ENCODE measurements at regions not wholly inside any gene's neighbourhood (a gene's known extent, or its start where the extent isn't known, plus 50 kb on each side); places are given as distances from the start of the nearest gene placed in this dataset.

DNA sequence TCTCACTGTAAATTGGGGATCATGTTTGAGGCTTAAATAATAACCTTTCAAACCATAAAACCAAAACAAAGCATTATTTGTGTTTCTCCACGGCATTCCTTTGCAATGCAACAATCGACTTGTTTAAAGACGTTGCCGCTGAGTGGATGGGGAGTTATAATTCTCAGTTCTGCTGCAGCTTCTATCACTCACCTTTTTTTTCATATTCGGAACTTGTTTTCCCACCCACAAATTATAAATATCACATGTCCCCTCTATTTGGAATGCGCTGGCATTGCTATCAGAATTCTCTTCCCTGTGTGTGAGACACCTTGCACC, 372.8 kb upstream of the SMIM21 start:
- DNase-seq (ENCODE audit: low spot score): no peak

- DNase-seq (ENCODE audit: low spot score): no peak
Measured at GRCh38 chr18:75799449-75800330, 372.2 kb upstream of the SMIM21 start.

DNA sequence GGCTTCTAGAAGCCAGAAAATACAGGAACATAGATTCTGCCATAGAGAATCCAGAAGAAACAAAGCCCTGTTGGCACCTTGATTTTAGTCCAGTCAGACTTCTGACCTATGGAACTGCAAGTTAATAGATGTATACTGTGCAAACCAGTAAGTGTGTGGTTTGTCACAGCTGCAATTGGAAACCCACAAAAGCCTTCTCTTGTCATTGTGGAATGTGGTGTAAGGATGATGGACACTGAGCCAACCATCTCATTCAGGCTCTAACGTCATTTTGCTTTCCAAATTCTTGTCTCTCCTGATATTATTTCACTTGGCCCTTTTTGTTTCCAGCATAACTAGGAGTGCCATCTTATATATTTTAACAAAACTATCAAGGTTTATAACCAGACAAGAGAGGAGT, 369.5 kb upstream of the SMIM21 start:
- DNase-seq (ENCODE audit: low spot score): no peak

DNA sequence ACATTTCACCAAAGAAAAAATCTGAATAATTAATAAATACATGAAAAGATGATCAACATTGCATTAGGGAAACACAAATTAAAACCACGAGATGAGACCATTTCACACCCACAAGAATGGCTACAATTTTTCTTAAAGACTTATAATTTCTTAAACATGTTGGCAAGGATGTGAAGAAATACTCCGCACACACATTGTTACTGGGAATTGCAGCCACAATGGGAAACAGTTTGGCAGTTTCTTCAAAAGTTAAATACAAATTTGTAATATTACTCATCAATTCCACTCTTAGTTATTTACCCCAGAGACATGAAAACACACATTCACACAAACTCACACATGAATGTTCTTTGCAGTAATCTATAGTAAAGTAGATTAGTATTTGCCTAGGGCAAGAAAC, 363.3 kb upstream of the SMIM21 start:
- DNase-seq (ENCODE audit: low spot score): no peak

DNA sequence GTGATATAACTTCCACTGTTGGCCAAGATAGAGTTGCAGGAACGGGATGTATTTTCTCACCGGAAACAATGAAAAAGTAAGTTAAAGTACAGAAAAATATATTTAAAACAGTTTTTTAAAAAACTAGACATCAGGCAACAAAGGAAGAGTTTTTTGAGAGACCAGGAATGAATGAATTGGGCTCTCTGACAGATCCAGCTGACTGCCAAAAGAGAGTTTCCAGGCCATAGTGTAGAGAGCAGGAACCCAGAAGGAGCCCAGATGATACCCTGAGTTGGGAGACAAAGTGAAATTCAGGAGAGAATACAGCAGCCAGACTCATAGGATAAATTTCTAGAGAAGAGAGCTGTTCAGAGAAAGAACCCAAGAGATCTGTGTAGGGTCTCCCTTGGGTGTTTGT, 362.6 kb upstream of the SMIM21 start:
- DNase-seq (ENCODE audit: low spot score): no peak

- no peak for DNase-seq (ENCODE audit: low spot score)
Measured at GRCh38 chr18:75785834-75786233, 358.3 kb upstream of the SMIM21 start.

DNA sequence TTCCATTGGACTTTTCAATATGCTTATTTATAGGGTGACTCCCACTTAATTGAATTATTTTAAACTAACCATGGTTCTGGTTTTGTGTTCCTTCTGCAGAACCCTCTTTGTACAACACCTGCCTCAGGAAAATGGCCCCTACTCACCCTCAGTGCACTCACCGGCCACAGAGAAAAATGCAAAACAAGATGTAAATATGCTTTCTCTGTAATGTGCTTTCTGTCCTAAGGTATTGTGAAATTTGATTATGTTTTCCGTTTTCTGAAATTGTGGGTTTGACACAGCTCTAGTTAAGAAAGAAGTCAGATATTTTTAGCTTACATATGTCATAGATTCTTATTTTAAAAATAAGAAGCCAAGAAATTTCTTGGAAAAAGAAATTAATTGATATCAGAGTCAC, 357.7 kb upstream of the SMIM21 start:
- no peak for DNase-seq (ENCODE audit: low spot score)

DNA sequence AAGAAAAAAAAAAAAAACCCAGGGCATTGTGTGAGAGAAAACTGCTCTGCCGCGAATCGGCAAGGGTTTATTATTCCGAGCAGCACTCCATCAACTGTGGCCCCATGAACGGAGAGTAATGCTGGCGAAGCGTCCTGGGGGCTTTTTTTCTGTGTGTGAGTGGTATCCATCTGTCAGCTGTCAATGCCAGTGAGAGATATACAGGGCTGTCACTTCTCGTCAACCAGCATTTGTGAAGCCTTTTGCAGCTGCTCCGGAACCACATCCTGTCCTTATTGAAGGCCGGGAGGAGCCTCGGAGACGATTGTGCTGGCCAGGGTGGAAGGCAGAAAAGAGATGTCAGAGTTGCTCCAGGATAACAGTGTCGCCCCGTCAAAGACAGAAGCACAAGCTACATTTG, 356.9 kb upstream of the SMIM21 start:
- no peak for DNase-seq (ENCODE audit: low spot score)

DNA sequence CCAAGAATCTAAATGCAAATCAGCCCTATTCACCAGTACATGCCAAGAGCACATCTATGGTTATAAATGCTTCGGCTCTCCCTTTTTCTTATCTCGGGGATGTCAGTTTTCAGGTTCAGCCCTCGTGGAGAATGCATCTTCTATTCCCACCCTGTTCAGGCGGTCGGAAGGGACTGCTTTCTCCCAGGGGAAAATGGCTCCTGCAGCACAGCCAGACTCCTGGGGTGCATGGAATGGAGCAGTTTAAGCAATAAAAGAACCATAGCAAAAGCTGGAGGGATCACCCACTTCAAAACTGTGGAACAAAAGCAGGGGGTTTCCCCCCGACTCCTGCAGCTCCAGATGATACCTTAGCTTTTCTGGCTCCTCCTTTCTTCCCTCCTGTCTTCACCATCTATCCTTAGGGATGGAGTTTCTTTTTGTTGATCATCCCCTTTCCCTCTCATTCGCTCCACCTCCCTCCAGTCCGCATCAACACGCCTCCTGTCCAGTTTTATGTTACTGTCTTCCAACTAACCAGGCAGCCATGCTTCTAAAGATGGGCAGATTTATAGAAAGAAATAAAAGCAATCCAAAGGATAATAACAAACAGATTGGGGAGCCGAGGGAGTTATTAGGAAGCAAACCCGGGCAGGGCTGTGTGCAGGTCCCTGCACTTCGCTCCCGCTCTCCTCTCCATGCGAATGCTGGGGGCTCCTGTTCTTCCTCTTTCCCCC, 356.2 kb upstream of the SMIM21 start:
- DNase-seq (ENCODE audit: low spot score): no peak

DNA sequence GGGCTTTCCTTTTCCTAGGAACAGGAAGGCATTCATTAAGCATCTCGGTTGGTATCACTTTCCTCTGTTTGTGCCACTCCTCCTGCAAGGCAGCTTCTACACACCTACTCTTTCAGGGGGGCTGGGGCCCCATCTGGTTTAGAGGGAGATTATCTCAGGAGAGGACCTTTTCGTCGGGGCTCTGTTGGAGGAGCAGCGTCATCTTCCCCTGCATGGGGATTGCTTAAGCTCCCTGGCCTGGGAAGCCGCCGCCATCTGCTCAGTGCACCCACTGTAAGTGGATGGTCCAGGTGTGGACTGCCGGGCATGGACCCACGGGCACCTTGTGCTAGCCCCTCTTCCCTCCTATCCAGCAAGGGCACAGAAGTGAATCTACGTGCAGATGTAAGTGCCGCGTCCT, 355.3 kb upstream of the SMIM21 start:
- no peak for DNase-seq (ENCODE audit: low spot score)

DNA sequence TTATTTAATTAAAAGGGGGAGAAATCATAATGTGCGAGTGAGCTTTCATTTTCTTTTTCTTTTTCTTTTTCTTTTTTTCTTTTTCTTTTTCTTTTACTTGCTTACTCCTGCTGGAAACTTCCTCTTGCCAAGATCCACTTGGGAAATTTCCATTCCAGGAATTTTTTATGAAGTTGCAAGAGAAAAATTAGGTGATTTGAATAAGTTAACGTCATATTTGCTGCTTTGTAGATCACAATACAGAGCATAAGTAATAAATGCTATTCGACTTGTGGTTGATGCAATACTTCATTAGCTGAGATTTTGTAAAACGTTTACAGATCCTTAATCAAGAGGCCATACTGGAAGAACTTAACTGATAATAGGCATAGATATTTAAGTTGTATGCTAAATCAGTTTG, 354.7 kb upstream of the SMIM21 start:
- DNase-seq (ENCODE audit: low spot score): no peak

- no peak for DNase-seq (ENCODE audit: low spot score)
Measured at GRCh38 chr18:75779910-75780309, 352.4 kb upstream of the SMIM21 start.

DNA sequence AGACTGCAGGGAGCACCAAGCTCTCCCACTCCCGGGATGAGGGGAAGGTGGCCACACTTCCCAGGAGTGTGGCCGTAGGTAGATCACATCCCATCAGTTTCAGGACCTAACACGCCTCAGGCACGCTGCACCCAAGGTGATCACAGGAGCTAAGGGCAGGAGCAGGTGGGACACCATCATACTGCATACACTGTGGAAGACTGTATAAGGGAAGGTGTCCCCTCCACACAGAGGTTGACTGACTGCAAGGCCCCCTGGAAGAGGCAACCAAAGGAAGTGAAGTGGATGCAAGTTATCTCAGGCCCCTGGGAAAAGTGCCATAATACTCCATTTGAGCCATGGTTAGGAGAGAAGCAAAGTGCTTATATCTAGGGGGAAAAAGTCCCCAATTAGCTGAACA, 351.9 kb upstream of the SMIM21 start:
- no peak for DNase-seq (ENCODE audit: low spot score)

DNA sequence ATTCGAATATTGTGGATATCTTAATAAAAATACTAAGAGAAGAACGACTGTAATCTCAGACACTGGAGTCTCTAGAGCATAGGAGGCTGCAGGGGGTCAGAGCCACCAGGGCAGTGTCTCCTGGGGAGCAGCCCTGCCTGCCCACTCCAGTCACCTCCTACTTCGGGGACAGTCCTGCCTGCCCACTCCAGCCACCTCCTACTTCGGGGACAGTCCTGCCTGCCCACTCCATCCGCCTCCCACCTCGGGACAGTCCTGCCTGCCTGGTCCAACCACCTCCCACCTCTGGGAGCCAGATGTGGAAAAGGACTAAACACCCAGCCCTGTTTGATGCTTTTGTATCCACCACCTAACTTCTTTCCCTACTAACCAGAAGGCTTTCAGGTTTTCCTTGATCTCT, 350.1 kb upstream of the SMIM21 start:
- DNase-seq (ENCODE audit: low spot score): no peak

DNA sequence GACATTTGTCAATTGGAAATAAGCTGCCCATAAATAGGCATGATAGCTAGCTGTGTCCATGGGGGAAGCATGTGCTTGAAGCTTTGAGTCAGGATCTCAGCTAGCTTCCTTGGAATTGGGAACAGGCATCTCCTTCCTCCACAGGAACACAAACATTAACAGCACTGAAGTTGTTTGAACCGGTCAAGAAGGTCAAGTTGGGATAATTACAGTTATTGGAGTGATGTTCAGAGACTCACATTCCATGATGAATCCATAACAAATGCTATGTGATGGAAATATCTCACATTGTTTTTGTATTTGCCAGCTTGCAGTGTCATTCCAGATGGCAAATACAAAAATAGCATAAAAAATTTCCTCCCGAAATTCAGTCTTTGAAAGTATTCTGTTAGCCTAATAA, 347.6 kb upstream of the SMIM21 start:
- DNase-seq (ENCODE audit: low spot score): no peak

DNA sequence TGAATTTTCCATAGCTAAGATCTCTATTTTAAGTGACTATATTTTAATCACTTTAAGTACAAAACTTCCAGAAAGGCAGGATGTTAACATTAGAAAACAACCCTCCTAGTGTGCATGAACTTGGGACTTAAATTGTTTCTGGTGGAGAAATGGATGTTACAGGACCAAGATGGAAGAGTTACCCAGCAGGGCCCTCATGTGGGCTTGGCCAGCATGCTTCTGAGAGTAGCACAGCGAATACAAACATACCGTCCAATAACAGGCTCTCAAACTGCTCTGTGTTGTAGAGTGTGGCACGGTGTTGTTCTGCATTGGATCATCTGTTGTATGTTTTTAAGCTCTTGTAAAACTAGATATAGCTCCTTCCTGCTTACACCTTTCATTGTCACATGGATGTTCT, 346.1 kb upstream of the SMIM21 start:
- no peak for DNase-seq (ENCODE audit: low spot score)

DNA sequence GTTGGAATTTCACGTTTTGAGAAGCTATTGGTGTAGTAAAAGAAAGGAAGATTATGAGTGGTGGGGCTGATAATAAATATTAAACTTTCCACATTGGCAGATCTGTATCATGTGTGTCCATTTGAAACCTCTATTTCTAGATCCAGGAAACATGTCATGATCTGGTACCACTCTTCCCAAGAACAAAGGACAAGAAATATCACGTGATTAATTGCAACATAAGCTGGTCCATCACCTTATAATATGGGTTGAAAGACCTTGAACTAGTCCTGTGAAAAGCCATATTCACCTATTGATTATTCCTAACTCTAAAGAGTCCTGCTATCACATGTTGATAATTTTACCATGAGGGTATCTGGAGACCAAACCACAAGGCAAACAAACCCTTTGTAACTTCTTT, 335.3 kb upstream of the SMIM21 start:
- DNase-seq (ENCODE audit: low spot score): no peak

GRCh38 chr18:75760208-75760607, 332.7 kb upstream of the SMIM21 start:
- DNase-seq (ENCODE audit: low spot score): no peak

- no peak for DNase-seq (ENCODE audit: low spot score)
Measured at GRCh38 chr18:75757951-75758350, 330.4 kb upstream of the SMIM21 start.

- DNase-seq (ENCODE audit: low spot score): no peak
Measured at GRCh38 chr18:75754433-75754832, 326.9 kb upstream of the SMIM21 start.

GRCh38 chr18:75753753-75754152, 326.2 kb upstream of the SMIM21 start:
- no peak for DNase-seq (ENCODE audit: low spot score)

GRCh38 chr18:75752740-75753263, 325.3 kb upstream of the SMIM21 start:
- no peak for DNase-seq (ENCODE audit: low spot score)

DNA sequence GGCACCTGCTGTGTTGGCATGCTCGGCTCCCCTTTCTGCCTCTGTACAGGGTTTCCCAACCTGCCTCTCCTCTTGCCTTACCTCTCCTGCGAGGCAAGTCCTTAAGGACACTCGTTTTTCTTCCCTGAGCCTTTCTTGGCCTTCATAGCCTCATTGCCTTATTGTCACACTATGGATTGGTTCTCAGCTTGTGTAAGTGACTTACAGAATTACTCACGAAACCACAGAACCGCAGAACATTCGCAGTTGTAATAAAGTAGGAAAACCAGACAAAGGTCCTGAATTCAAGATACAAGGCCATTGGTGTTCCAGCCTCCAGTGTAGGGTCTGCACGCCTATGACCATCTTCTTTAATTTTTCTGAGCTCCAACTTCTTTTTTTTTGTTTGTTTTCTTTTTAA, 317.6 kb upstream of the SMIM21 start:
- DNase-seq (ENCODE audit: low spot score): no peak

DNA sequence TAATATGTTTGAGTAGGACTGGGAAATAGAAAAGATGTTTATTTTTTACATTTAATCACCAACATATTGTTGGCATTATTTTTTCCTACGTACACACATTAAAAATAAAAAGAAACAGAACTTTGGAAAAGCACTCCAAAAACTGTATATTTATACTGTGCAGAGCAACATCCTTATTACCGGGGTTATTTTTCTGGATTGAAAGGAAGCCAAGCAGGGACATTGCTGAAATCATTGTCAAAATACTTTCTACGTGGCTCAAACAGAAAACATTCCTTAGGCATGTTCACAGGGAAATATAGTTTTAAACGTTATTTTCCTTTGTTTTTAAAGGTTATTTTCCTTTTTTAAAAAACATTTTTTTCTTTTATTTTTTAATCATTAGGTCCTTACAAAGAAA, 315.0 kb upstream of the SMIM21 start:
- DNase-seq (ENCODE audit: low spot score): no peak
